M059J (cell line): ENCODE measurements at regions not wholly inside any gene's neighbourhood (a gene's known extent, or its start where the extent isn't known, plus 50 kb on each side); places are given as distances from the start of the nearest gene placed in this dataset.
A peak's percentile ranks its signal among the peaks of the same experiment; 100 is the strongest.
"Not testable (repeated sequence)": the region's sequence is repeated elsewhere in the genome, so short reads cannot be mapped to it uniquely, and the experiment has no call there.

Source experiments
- DNase-seq: peaks from one replicate; pipeline ENCODE4 v3.0.0-alpha.2; 2012; ENCODE audit warnings: low read depth

DNA sequence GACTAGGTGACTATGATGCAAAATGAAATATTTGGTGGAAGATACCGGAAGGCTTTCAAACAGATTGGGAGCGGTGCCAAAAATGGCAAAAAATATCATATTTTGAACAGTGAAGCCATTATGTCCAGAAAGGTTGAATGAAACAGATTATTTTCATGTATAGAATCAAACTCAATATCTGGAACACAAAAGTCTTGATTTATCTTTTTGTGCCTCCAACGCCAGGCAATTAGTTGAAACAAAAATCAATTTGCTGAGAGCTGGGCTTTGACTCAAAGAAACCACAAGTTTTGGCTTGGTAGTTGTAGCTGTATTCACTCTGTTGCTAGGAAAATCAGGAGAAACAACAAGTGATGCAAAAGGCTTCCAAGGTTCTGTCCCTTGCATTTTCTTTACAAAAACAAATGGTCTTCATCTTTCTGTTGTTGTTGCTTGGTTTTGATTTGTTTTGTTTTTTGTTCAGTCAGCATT, 421.7 kb upstream of the TYRP1 start:
- no peak for DNase-seq

GRCh38 chr9:12272471-12273120, 420.6 kb upstream of the TYRP1 start:
- no peak for DNase-seq

DNA sequence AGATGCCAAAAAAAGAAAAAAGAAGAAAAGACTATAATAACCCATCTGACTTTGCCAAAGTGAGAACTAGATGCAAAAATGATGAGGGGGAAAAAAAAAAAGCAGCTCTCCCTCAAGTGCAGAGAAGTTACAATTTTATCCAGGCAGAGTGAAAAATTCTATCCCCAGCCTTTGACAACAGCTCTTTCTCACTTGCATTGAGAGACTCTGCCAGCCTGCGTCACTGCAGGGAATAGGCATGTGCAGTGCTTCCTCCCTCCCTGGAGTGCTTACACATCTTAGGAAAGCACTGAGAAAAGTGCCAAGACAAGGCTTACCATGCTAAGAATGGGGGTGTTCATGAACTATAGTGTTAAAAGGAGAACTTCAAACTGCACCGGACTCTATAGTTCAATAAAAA, 418.6 kb upstream of the TYRP1 start:
- DNase-seq: no peak

- no peak for DNase-seq
Measured at GRCh38 chr9:12276505-12276904, 416.7 kb upstream of the TYRP1 start.

DNA sequence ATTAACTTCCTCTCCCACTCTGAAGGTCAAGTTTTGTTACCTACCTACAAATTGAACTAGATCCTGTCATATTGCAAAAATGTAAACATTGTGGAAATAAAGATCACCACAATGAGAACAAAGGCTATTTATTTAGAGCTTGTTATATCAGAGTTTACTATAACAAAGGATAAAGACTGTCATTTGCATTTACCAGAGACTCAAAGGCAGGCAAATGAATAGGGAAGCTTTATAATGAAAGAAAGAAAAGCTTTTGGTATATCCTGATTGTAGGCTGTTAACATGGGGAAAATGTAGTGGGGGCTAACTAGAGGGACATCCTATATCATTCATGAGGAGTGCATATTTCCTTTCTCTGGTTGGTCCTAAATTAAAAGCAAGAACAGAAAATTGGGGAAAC, 403.5 kb upstream of the TYRP1 start:
- DNase-seq: no peak

GRCh38 chr9:12290166-12290869, 402.9 kb upstream of the TYRP1 start:
- no peak for DNase-seq

GRCh38 chr9:12305211-12305610, 388.0 kb upstream of the TYRP1 start:
- DNase-seq: no peak

- no peak for DNase-seq
Measured at GRCh38 chr9:12314589-12314988, 378.6 kb upstream of the TYRP1 start.

DNA sequence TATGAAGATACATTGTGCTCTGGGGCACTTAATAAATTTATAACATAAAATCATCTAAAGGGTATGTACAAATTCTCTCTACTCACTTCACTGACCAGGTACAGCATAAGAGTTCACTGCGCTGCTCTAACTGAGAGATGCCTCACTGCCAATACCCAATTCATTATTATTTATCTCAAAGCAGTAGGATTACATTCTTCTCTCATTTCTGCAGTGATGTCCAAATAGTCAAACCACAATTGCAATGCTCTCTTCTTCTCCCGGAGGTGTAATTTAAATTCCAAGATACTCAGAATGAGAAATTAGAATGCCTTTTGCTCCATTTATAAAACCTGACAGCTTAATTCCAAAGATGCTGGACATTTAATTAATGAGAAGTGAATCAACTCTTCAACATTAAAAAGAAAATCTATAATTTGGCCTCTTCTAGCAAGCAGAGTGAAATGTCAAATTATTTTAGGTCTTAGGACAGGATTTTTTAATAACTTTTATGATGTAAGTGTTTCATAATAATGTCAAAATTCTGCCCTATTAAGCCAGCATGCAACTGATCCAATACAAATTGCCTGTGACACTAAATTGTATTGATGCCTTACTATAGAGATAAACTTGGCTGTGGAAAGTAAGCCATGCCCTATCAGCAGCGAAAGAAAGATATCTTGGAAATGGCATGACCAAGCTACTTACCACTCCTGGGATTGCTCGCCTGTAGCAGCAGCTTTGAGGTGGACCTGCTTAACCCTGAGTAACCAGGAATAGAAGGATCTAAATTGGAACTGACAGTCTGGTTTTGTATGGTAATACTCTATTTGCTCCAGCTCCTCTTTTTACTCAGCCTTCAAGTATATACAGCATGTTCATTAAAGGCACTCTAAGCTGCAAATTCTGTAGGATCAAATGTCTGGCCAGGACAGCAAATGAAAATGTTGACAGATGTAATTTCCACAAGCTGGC, 374.2 kb upstream of the TYRP1 start:
- DNase-seq: no peak

- no peak for DNase-seq
Measured at GRCh38 chr9:12329623-12329985, 363.6 kb upstream of the TYRP1 start.

GRCh38 chr9:12333966-12334365, 359.2 kb upstream of the TYRP1 start:
- DNase-seq: not testable (repeated sequence)

DNA sequence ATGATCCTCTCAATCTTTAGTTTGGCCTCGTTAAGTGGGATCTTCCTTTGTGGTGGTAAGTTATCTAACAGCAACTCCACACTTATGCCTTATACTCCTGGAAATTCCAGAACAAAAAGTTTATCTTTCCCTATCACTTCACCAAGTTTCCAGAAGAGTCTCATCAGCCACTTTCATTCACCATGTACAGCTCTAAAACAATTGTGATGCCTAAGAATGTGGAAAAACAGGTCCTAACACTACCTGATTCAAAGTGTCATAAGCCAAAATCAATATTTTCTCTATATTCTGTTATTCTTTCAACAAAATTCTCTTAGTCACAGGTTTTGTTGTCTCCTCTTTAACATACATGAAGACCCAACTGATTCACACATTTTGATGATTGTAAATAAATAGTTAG, 342.4 kb upstream of the TYRP1 start:
- DNase-seq: no peak

GRCh38 chr9:12351293-12352044, 341.7 kb upstream of the TYRP1 start:
- no peak for DNase-seq

DNA sequence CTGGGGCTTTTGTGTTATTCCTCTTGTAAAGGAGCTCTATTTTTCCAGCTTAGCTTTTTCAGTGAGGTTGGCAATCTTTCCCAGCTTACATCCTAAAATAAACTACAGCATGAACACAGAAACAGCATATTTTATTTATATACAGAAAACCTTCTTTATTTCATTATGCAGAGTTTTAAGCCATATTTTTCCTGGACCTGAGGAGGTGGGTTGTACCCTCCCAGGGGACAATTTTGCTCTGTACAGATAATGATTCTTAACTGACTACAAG, 341.2 kb upstream of the TYRP1 start:
- no peak for DNase-seq

- no peak for DNase-seq
Measured at GRCh38 chr9:12363439-12363838, 329.7 kb upstream of the TYRP1 start.

DNA sequence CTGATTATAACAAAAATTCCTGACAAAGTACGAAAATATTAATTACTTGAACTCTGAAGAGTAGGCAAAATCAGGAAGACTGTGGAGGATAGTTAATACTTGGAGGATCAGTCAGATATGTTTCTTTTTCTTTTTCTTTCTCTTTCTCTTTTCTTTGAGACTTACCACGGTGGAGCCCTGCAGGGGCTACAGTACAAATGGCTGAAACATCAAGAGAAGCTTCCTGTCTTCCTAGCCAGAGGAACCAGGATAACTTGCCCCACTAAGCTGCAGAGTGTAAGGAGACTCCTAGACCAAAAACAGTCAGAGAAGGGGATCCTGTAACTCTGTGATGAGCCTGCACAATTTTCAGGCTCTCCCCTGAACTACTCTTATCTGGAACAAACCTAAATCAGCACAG, 324.6 kb upstream of the TYRP1 start:
- no peak for DNase-seq

DNA sequence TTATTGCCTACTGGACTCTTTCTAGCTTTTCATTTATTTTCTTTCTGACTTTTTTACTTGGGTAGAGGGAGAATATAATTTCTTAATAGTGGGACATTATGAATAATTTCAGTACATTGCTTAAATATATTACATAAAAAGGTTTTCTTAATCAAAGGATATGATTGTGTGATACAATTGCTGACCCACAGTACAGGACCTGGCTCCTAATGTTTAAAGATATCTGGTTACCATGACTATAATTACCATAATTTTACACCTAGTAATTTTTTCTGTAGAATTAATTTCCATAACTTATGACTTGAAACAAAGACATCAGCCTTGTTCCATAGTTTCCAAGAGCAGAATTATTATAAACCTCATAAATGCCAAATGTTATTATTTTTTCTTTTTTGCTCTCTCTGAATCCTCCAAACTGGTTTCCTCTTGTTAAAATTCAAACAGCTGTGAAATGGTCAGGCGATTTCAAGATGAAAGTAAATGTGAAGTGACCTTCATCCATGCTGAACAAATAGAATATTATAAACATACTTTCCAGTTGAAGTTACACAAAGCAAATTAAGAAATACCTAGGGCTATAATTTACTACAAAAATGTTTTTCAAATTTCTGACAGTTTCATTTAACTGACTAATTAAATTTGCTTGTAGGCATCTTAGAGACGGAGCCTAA, 301.2 kb upstream of the TYRP1 start:
- DNase-seq: no peak

DNA sequence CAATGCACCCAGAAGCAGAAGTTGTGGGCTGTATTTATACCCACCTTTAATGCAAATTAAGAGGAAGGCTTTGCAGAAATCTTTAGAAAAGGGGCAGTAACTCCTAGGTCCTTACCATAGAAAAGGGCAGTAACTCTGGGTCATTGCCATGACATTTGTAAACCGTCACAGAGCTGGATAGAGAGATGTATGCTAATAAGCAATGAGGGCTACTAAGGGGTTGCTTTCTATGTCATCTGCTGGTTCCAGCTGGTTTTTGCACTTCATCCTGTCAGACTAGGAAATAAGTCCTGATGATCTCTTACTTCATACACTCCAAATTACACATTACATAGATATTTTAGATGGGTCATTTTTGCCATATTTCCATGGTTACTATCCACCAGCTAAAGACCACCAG, 299.1 kb upstream of the TYRP1 start:
- DNase-seq: no peak

DNA sequence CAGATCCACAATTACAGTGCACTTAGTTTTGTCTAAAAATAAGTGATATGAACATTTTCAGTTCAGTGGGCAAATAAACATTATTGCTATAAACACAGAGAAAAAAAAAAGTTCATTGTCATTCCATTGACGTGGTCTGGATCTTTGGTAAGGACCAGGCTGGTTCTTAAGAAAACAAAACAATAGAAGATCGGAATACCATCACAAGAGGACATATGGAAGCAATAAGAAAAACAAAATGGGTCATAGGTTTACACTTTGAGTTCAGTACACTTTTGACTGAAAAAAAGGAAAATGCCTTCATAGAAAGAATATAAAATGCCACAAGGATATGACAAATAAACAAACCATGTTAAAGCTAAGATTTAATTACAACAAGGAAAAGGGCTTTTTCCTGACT, 289.5 kb upstream of the TYRP1 start:
- no peak for DNase-seq

- DNase-seq: no peak
Measured at GRCh38 chr9:12413986-12414385, 279.2 kb upstream of the TYRP1 start.

GRCh38 chr9:12414514-12414913, 278.7 kb upstream of the TYRP1 start:
- DNase-seq: peak; percentile 0

DNA sequence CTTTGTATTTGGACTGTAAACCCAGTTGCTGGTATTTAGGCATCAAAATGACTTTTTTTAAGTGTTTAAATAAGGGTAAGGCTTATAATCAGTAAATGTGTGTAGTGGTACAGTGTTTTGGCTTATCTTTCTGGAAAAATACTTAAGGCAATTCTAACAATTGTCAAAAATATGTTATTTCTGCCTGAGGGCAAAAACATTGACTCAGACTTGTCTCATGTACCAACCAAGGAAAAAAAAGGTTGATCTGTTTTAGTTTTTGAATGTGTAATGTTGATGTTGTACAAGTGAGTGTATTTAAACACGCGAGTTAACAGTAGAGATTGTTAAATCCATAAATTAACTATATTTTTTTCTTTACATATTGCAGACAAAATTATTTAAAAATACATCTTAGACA, 277.8 kb upstream of the TYRP1 start:
- DNase-seq: no peak
